ENCODE measurements at regions not wholly inside any gene's neighbourhood (a gene's known extent, or its start where the extent isn't known, plus 50 kb on each side); places are given as distances from the start of the nearest gene placed in this dataset.
"Not testable (repeated sequence)": the region's sequence is repeated elsewhere in the genome, so short reads cannot be mapped to it uniquely, and the experiment has no call there.

- not testable (repeated sequence) for TF ChIP-seq POLR2AphosphoS5 (IDR thresholded peaks at IDR 0.05; ENCODE audit: borderline replicate concordance, low read depth, low read length); EZH2 (IDR thresholded peaks at IDR 0.05); FOXP2 (optimal IDR thresholded peaks at IDR 0.05; ENCODE audit: control extremely low read depth, extremely low read length, insufficient read depth)
Observed at GRCh38 chr2:91749665-91750064, 3058.2 kb downstream of the RPIA start.

All from SK-N-MC (cell line).